ENCODE measurements at regions not wholly inside any gene's neighbourhood (a gene's known extent, or its start where the extent isn't known, plus 50 kb on each side); places are given as distances from the start of the nearest gene placed in this dataset.

GRCh38 chr6:27838945-27839625 is 73.1 kb downstream of the OR2B2 start:
- Mint-ChIP-seq H3K4me3 (no peak overlapping the region), H3K36me3 (ENCODE audit: low read depth) (peaks cover 8% of the 10 kb centered on the region), H3K27ac (no peak overlapping the region), H3K9me3 (no peaks in the 10 kb centered on the region), H3K4me1 (peaks cover 21% of the 10 kb centered on the region), H3K27me3 (ENCODE audit: low read depth) (no peaks in the 10 kb centered on the region)
- no peak for TF ChIP-seq CTCF (IDR thresholded peaks at IDR 0.05; ENCODE audit: unreplicated experiment in 3 of 3)

- no peak for TF ChIP-seq CTCF (IDR thresholded peaks at IDR 0.05; ENCODE audit: unreplicated experiment in 3 of 3)
- no peaks in the 10 kb centered on the region for H3K9me3 Mint-ChIP-seq
- H3K27me3 Mint-ChIP-seq (ENCODE audit: low read depth): no peaks in the 10 kb centered on the region
- peaks cover 21% of the 10 kb centered on the region for H3K4me1 Mint-ChIP-seq
- no peak overlapping the region for H3K27ac Mint-ChIP-seq
- H3K36me3 Mint-ChIP-seq (ENCODE audit: low read depth): peaks cover 13% of the 10 kb centered on the region
- no peak overlapping the region for H3K4me3 Mint-ChIP-seq
Observed at GRCh38 chr6:27838058-27838944, 73.9 kb downstream of the OR2B2 start.

GRCh38 chr6:27837625-27838057 is 74.6 kb downstream of the OR2B2 start:
- TF ChIP-seq CTCF (IDR thresholded peaks at IDR 0.05; ENCODE audit: unreplicated experiment in 3 of 3): no peak
- Mint-ChIP-seq H3K4me1 (peaks cover 21% of the 10 kb centered on the region), H3K27ac (no peak overlapping the region), H3K4me3 (no peak overlapping the region), H3K27me3 (ENCODE audit: low read depth) (no peaks in the 10 kb centered on the region), H3K36me3 (ENCODE audit: low read depth) (peaks cover 13% of the 10 kb centered on the region), H3K9me3 (no peaks in the 10 kb centered on the region)

GRCh38 chr6:27836783-27837624 is 75.2 kb downstream of the OR2B2 start:
- Mint-ChIP-seq H3K9me3 (no peaks in the 10 kb centered on the region), H3K27ac (no peak overlapping the region), H3K4me3 (no peak overlapping the region), H3K27me3 (ENCODE audit: low read depth) (no peaks in the 10 kb centered on the region), H3K36me3 (ENCODE audit: low read depth) (peaks cover 13% of the 10 kb centered on the region), H3K4me1 (peaks cover 21% of the 10 kb centered on the region)
- no peak for TF ChIP-seq CTCF (IDR thresholded peaks at IDR 0.05; ENCODE audit: unreplicated experiment in 3 of 3)

GRCh38 chr6:27836141-27836782 is 75.9 kb downstream of the OR2B2 start:
- no peaks in the 10 kb centered on the region for H3K27me3 Mint-ChIP-seq (ENCODE audit: low read depth)
- peaks cover 27% of the 10 kb centered on the region for H3K4me1 Mint-ChIP-seq
- no peak for TF ChIP-seq CTCF (IDR thresholded peaks at IDR 0.05; ENCODE audit: unreplicated experiment in 3 of 3)
- H3K36me3 Mint-ChIP-seq (ENCODE audit: low read depth): peaks cover 13% of the 10 kb centered on the region
- H3K27ac Mint-ChIP-seq: no peak overlapping the region
- H3K9me3 Mint-ChIP-seq: no peaks in the 10 kb centered on the region
- no peak overlapping the region for H3K4me3 Mint-ChIP-seq
